Spleen (tissue), 7 donors: ENCODE measurements at regions not wholly inside any gene's neighbourhood (a gene's known extent, or its start where the extent isn't known, plus 50 kb on each side); places are given as distances from the start of the nearest gene placed in this dataset.

ENCODE experiments used
- CTCF ChIP-seq, 11 experiments: fragments of 200-600 bp in 7 of 11; fragments of 450-650 bp in 4 of 11; sonication (generic) in 4 of 11; IDR thresholded peaks in 8 of 11; conservative IDR thresholded peaks in 3 of 11; 1 replicate in 7 of 11; 2 replicates in 4 of 11; pipeline versions ENCODE4 v1.4.0 to v1.8.0; 2016 to 2021; ENCODE audit warnings: antibody characterized with exemption in 11 of 11, inconsistent platforms in 4 of 11, mild to moderate bottlenecking in 1 of 11
- POLR2A ChIP-seq, 3 donors: fragments of 450-650 bp; IDR thresholded peaks; one replicate each; pipeline ENCODE4 v1.5.1; 2017; ENCODE audit warnings: antibody characterized with exemption in 3 of 3, mild to moderate bottlenecking in 1 of 3
- POLR2AphosphoS5 ChIP-seq, 3 donors: sonication (generic); formaldehyde crosslinking; IDR thresholded peaks; one replicate each; pipeline ENCODE4 v1.5.1; 2017; ENCODE audit warnings: antibody characterized with exemption in 3 of 3
- donor health status: DM: no; HTN: no; CAD: no; lungs with moderate emphysema.
- donor health status: DM: no; HTN: no; CAD: no.
- donor health status: DM: no; HTN: no; CAD: no.

GRCh38 chr20:60869625-60870024, 382.4 kb upstream of the CDH4 start:
- no peak for TF ChIP-seq CTCF (IDR thresholded peaks at IDR 0.05 in 8 of 11, conservative IDR thresholded peaks at IDR 0.05 in 3 of 11)
- TF ChIP-seq POLR2A (IDR thresholded peaks at IDR 0.05): no peak
- no peak for TF ChIP-seq POLR2AphosphoS5 (IDR thresholded peaks at IDR 0.05)
